Activated T-helper 17 cell treated with anti-CD3 and anti-CD28 coated beads, Interleukin-2, amount 50 U/mL, for 72 hours (primary cell): ENCODE measurements at regions not wholly inside any gene's neighbourhood (a gene's known extent, or its start where the extent isn't known, plus 50 kb on each side); places are given as distances from the start of the nearest gene placed in this dataset.

ENCODE experiments used
- ATAC-seq: fragments of 150-1000 bp; cut with Tn5 transposase; replicated peaks from 2 replicates; pipeline ENCODE4 v1.10.0; 2021; ENCODE audit warnings: mild to moderate bottlenecking, moderate library complexity
- H3K27ac Mint-ChIP-seq: one replicate; pipeline ENCODE4 v1.8.0; 2022; ENCODE audit warnings: mixed read lengths
- H3K27me3 Mint-ChIP-seq: one replicate; pipeline ENCODE4 v1.8.0; 2022; ENCODE audit warnings: mixed read lengths
- H3K36me3 Mint-ChIP-seq: one replicate; pipeline ENCODE4 v1.8.0; 2022; ENCODE audit warnings: low read depth, mild to moderate bottlenecking, mixed read lengths
- H3K4me1 Mint-ChIP-seq: one replicate; pipeline ENCODE4 v1.8.0; 2022; ENCODE audit warnings: mixed read lengths
- H3K4me3 Mint-ChIP-seq: one replicate; pipeline ENCODE4 v1.8.0; 2022; ENCODE audit warnings: mild to moderate bottlenecking, mixed read lengths
- H3K9me3 Mint-ChIP-seq: one replicate; pipeline ENCODE4 v1.8.0; 2022; ENCODE audit warnings: mixed read lengths

DNA sequence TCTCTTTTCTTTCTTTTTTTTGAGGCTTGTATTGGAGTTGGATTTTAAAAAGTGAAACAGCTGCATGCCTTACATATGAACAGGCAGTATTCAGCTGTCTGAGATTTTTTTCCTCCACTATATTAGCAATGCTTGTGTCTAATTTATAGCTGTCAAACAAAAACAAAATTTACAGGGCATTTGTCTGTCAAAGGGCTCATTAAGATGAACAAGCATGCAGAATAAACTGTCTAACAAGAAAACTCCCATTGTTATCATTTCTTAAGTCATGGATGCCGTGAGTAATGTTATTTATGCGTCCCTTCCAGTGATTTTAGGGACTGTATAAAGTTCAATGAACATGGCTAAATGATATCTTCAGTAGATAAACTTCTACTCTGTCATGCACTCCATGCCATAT is 674.7 kb downstream of the PLCL1 start:
- Mint-ChIP-seq H3K27me3 (peaks cover 3% of the 10 kb centered on the region), H3K4me3 (no peak overlapping the region), H3K36me3 (no peaks in the 10 kb centered on the region), H3K4me1 (no peaks in the 10 kb centered on the region), H3K27ac (no peak overlapping the region), H3K9me3 (peaks cover 5% of the 10 kb centered on the region)
- ATAC-seq: no peak

DNA sequence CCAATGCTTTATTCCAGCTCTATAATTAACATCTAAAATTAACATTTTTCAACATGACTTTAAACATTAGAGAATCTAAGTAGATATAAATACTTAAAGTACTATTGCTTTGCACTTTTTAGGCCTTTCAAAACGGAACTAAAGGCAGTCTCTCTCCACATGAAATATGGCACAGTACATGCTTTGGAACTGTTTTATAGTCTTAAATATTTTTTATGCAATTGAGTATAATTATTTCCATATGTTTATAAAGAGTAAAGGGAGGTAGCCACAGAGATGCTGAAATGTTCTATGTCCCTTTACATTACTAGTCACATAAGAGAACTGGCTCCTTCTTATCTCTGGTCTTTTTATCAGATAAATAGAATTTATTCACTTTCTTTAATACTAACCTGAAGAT is 674.0 kb downstream of the PLCL1 start:
- Mint-ChIP-seq H3K27me3 (peaks cover 3% of the 10 kb centered on the region), H3K4me3 (no peak overlapping the region), H3K36me3 (no peaks in the 10 kb centered on the region), H3K9me3 (peaks cover 5% of the 10 kb centered on the region), H3K4me1 (no peaks in the 10 kb centered on the region), H3K27ac (no peak overlapping the region)
- ATAC-seq: no peak

DNA sequence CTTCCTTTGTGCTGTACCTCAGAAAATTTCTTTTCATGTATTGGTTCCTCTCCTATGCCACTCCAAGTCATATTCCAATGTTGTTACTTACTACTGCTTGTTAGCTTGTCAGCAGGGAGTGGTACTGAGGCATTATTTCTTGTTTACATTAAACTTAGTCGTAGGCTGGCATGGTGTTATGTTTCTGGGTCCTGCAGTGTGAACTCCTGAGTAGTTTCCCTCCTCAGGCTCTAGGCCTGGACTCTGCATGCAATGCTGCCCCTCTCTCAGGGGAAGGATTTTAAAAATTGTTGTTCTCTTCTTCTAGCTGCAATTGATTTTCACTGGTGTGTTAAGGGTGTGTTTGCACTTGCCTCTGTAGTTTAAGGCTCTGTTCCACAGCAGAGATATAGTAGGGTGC is 671.6 kb downstream of the PLCL1 start:
- Mint-ChIP-seq H3K4me1 (no peaks in the 10 kb centered on the region), H3K9me3 (peaks cover 5% of the 10 kb centered on the region)

DNA sequence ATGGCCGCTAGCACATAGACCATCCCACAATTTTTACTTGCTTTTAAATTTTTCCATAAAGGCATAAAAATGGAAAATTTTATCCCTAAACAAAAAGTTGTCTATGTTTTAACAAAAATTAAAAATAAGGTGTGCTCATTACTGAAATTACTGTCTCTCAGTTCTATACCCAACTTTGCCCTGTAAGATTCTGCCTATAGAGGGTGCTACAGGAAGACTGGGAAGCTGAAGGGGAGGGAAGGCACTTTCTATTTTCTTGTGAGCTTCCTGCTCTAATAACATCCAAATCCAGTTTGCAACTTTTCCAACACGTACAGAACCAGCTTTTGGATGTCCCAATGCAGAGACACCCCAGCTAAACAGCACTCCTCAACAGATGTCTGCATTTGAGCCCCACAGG is 666.9 kb downstream of the PLCL1 start:
- Mint-ChIP-seq H3K4me1 (no peaks in the 10 kb centered on the region), H3K36me3 (no peaks in the 10 kb centered on the region), H3K4me3 (no peak overlapping the region), H3K27me3 (peaks cover 6% of the 10 kb centered on the region), H3K9me3 (peaks cover 4% of the 10 kb centered on the region), H3K27ac (no peak overlapping the region)
- ATAC-seq: no peak

More for the DNA sequence above, 671.6 kb downstream of the PLCL1 start:
- H3K27me3 Mint-ChIP-seq: peaks cover 3% of the 10 kb centered on the region
- ATAC-seq: no peak
- no peaks in the 10 kb centered on the region for H3K36me3 Mint-ChIP-seq
- no peak overlapping the region for H3K4me3 Mint-ChIP-seq
- H3K27ac Mint-ChIP-seq: no peak overlapping the region

DNA sequence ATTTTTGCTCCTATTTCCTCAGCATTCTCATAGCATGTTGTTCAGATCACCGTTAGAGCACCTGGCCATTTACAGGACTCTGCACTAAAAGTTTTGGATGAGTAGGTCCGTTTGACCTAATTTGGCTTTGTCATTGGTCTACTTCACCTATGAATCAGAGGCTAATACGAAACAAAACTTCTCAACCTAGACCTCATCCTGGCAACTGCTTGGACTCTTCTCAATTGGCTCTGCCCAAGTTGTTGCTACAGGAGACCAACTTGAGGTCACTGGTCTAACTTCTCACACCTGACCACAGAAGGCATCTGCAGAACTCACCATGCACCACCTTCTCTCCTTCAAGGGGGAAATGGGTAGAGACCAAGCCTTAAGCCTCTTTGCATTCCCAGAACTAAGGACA is 663.7 kb downstream of the PLCL1 start:
- H3K27ac Mint-ChIP-seq: no peak overlapping the region
- no peak for ATAC-seq
- no peaks in the 10 kb centered on the region for H3K9me3 Mint-ChIP-seq
- no peaks in the 10 kb centered on the region for H3K4me1 Mint-ChIP-seq
- no peak overlapping the region for H3K4me3 Mint-ChIP-seq
- H3K27me3 Mint-ChIP-seq: peaks cover 6% of the 10 kb centered on the region
- H3K36me3 Mint-ChIP-seq: no peaks in the 10 kb centered on the region

DNA sequence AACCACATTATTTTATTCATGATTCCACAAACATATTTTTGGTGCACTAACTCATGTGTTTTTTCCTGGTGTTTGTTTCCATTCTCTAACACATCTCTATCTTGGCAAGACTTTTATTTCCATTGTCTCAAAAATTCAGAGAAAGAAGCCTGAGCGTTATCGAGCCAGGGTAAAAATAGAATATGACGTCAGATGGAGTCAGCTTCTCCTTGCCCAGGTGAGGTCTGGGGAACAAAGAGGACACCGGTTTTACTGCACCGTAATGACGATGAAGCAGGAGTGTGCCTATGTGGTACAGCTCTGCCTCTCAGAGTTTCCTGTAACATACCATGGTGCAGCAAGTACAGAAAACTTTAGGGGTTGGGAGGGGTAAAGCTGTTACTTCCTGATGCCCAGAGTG is 661.6 kb downstream of the PLCL1 start:
- Mint-ChIP-seq H3K4me3 (no peak overlapping the region), H3K27ac (no peak overlapping the region), H3K9me3 (no peaks in the 10 kb centered on the region), H3K27me3 (peaks cover 12% of the 10 kb centered on the region), H3K4me1 (no peaks in the 10 kb centered on the region), H3K36me3 (no peaks in the 10 kb centered on the region)
- ATAC-seq: no peak

DNA sequence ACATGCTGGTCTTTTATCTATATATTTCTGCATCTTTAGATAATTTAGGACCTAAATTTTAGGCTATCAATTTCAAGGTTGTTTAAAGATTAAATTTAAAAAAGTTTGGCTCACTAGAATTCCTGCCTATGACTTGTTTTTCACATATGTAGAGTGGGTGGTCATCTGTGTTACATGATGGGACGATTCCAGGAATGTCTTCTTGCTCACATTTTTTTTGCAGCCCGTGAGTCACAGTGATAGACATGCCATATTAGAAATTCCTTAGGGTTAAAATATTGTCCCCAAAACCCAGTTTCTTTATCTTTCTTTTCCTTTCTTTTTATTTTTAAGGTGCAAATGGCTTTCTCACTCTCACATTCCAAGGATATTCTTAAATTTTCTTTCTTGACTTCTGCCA is 652.0 kb downstream of the PLCL1 start:
- Mint-ChIP-seq H3K4me1 (no peaks in the 10 kb centered on the region), H3K27ac (no peak overlapping the region), H3K4me3 (no peak overlapping the region), H3K36me3 (no peaks in the 10 kb centered on the region), H3K27me3 (peaks cover 9% of the 10 kb centered on the region), H3K9me3 (no peaks in the 10 kb centered on the region)
- ATAC-seq: no peak

DNA sequence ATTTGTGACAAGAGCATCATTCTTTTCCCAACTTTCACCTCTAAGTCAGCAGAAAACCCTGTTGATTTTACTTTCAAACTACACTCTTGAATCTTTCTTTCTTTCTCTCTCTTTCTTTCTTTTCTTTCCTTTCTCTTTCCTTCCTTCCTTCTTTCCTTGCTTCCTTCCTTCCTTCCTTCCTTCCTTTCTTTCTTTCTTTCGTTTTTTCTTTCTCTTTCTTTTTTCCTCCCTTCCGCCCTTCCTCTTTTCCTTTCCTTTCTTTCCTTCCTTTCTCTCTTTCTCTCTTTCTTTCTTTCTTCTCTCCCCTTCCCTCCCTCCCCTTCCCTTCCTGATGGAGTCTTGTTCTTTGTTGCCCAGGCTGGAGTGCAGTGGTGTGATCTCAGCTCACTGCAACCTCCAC is 649.5 kb downstream of the PLCL1 start:
- peaks cover 9% of the 10 kb centered on the region for H3K27me3 Mint-ChIP-seq
- no peaks in the 10 kb centered on the region for H3K9me3 Mint-ChIP-seq

DNA sequence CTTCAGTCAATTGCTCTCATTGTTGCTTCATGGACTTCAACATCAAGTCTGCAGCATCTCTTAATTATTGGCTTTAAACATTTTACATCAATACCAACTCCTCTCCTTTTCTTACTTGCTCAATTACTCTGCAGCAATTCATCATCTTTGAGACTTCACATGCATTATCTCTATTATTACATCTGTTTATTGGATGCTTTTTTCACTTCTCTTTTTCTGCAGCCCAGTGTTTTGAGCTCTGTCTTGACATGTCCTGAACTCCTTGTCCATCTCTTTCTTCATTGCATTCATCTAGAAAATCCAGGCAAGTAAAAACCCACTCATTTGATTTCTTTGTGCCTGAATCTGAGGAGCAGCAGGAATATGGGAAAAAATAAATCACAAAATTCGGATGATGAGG is 647.9 kb downstream of the PLCL1 start:
- no peak for ATAC-seq
- Mint-ChIP-seq H3K4me1 (no peaks in the 10 kb centered on the region), H3K27ac (no peak overlapping the region), H3K9me3 (no peaks in the 10 kb centered on the region), H3K36me3 (no peaks in the 10 kb centered on the region), H3K4me3 (no peak overlapping the region), H3K27me3 (peaks cover 9% of the 10 kb centered on the region)

More for the DNA sequence above, 649.5 kb downstream of the PLCL1 start:
- no peaks in the 10 kb centered on the region for H3K36me3 Mint-ChIP-seq
- no peak for ATAC-seq
- no peak overlapping the region for H3K4me3 Mint-ChIP-seq
- no peak overlapping the region for H3K27ac Mint-ChIP-seq
- no peaks in the 10 kb centered on the region for H3K4me1 Mint-ChIP-seq

DNA sequence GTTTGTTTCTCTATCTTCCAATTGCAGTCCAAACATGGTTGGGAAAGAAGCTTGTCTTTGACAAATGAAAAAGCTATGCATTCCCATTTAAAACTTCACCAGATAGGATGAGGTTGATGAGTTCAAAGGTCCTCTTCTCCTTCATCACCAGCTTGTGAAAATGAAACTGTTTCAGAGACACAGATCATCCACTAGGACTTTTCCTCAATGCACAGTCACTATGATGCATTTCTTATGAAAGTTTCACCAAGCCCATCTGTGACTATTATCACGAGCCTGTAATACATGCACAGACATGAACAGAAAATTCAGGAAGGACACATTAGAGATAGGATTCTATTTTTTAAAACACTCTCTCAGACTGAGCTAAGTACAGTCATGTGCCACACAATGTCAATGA is 644.4 kb downstream of the PLCL1 start:
- Mint-ChIP-seq H3K36me3 (no peaks in the 10 kb centered on the region), H3K27me3 (peaks cover 10% of the 10 kb centered on the region), H3K4me3 (no peak overlapping the region), H3K27ac (no peak overlapping the region), H3K4me1 (no peaks in the 10 kb centered on the region), H3K9me3 (no peaks in the 10 kb centered on the region)
- ATAC-seq: no peak

DNA sequence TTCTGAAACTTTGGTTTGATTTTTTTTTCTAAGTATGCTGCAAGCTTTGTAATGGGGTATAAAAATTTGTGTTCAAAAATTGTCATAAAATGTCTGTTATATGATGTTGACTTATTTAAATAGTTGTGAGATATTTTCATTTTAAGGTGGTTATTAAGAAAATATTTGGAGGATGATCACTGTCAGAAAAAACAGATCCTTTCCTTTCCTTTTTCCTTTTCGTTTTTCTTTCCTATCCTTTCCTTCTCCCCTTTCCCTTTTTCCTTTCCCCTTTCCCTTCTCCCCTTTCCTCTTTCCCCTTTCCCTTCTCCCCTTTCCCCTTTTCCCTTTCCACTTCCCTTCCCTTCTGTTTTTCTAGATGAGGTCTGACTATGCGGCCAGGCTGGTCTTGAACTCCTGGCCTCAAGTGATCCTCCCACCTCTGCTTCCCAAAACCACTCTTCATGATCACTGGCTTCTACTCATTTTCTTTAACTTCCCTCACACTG is 640.5 kb downstream of the PLCL1 start:
- Mint-ChIP-seq H3K9me3 (no peaks in the 10 kb centered on the region), H3K27ac (no peak overlapping the region), H3K4me3 (no peak overlapping the region), H3K4me1 (peaks cover 3% of the 10 kb centered on the region), H3K36me3 (no peaks in the 10 kb centered on the region), H3K27me3 (peaks cover 14% of the 10 kb centered on the region)
- ATAC-seq: no peak

DNA sequence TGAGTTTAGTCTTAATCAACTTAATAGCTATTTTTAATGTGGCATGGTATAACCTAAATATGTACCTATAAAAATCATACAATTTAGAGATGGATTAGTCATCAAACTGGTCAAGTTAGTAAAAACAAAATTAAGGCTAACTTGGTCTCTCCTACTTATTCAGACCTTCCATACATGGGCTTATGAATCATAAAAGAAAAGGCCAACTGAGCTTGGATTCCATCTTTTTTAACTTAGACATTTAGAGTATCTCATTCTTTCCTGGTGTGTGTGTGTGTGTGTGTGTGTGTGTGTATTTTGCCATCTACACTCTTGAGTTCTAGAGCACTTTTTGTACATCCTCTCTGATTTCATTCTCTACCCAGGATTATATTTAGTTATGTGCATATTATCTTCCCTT is 637.5 kb downstream of the PLCL1 start:
- H3K27ac Mint-ChIP-seq: no peak overlapping the region
- no peaks in the 10 kb centered on the region for H3K36me3 Mint-ChIP-seq
- no peaks in the 10 kb centered on the region for H3K9me3 Mint-ChIP-seq
- peak; percentile 39 for ATAC-seq
- peaks cover 21% of the 10 kb centered on the region for H3K27me3 Mint-ChIP-seq
- peaks cover 3% of the 10 kb centered on the region for H3K4me1 Mint-ChIP-seq
- no peak overlapping the region for H3K4me3 Mint-ChIP-seq

DNA sequence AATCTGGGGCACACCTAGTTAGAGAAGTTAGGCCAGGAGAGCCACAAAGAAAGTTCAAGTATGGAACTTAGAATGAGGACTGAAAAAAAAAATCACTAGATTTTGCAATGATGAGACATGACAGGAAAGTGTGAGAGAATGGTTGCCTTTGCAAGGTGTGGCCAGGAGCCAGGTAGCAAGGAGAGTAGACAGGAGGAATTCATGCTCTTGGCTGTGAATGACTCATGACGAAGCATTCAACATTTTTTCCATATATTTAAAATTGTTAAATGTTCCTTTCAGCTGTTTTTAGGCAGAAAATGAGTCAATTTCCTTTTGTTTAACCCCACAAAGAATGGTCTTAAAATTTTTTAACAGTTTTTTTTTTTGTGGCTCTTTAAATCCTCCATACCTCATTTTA is 636.9 kb downstream of the PLCL1 start:
- H3K4me3 Mint-ChIP-seq: no peak overlapping the region
- peaks cover 22% of the 10 kb centered on the region for H3K27me3 Mint-ChIP-seq
- no peak overlapping the region for H3K27ac Mint-ChIP-seq
- peak; percentile 68 for ATAC-seq
- no peaks in the 10 kb centered on the region for H3K9me3 Mint-ChIP-seq
- H3K36me3 Mint-ChIP-seq: no peaks in the 10 kb centered on the region
- H3K4me1 Mint-ChIP-seq: peaks cover 3% of the 10 kb centered on the region

DNA sequence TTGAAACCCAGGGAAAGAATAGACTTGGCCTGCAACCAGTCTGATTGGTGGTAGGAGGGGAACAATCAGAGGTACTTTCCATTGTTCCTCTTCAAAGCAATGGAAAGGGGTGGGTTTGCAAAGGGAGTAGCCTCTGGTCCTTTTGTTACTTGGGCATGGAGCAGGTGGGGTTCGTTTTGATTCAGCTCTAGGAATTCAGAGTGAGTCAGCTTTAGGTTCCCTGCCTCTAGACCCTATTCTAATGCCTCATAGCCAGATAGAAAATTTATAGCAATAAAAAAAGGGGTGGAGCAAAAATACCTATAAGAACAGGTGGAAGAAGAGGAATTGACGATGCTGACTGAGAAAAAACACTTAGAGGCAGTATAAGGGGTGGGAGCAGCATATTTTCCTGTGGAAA is 636.4 kb downstream of the PLCL1 start:
- peaks cover 27% of the 10 kb centered on the region for H3K27me3 Mint-ChIP-seq
- H3K4me1 Mint-ChIP-seq: peaks cover 3% of the 10 kb centered on the region
- H3K36me3 Mint-ChIP-seq: no peaks in the 10 kb centered on the region
- no peak overlapping the region for H3K27ac Mint-ChIP-seq
- no peaks in the 10 kb centered on the region for H3K9me3 Mint-ChIP-seq
- no peak overlapping the region for H3K4me3 Mint-ChIP-seq
- ATAC-seq: no peak

DNA sequence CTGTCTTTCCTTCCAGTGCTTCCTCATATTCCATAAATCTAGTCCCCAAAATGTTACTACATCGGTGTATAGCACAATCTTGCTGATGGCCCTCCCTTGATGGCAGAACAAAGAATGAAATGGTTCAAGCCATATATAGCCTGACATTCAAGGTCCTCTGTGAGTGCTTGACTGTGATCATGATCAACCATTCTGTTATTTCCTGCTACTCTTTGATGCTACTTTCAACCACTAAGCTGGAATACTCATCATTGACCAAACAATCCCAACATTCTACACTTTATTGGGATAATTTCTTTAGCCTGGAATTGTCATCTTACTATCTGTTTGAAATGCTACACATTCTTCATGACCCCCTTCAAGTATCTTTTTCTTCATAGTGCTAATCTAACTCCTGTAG is 633.9 kb downstream of the PLCL1 start:
- peaks cover 28% of the 10 kb centered on the region for H3K27me3 Mint-ChIP-seq
- ATAC-seq: no peak
- H3K9me3 Mint-ChIP-seq: no peaks in the 10 kb centered on the region
- H3K4me1 Mint-ChIP-seq: peaks cover 3% of the 10 kb centered on the region
- H3K36me3 Mint-ChIP-seq: no peaks in the 10 kb centered on the region
- H3K27ac Mint-ChIP-seq: no peak overlapping the region
- H3K4me3 Mint-ChIP-seq: no peak overlapping the region

DNA sequence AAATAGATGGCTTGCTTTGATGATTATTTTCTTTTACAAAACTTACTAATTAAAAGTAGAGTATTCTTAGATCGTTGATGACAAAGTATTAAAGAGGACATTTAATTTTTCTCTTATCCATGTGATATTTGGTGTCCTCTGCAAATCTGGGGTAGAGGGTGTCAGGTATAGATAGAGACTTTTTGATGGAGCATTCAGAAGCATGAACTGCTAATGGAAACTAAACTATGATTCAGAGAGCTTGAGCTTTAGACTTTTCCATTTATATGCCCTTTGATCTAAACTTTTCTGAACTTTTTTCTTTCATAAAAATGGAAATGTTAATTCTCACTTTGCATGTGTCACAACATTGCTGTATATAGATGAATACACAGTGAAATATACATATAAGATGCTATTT is 619.7 kb downstream of the PLCL1 start:
- H3K4me1 Mint-ChIP-seq: no peaks in the 10 kb centered on the region
- no peaks in the 10 kb centered on the region for H3K36me3 Mint-ChIP-seq
- ATAC-seq: no peak
- no peaks in the 10 kb centered on the region for H3K9me3 Mint-ChIP-seq
- peaks cover 4% of the 10 kb centered on the region for H3K27me3 Mint-ChIP-seq
- H3K27ac Mint-ChIP-seq: no peak overlapping the region
- no peak overlapping the region for H3K4me3 Mint-ChIP-seq
